Omental fat pad (tissue), 3 donors: ENCODE measurements at regions not wholly inside any gene's neighbourhood (a gene's known extent, or its start where the extent isn't known, plus 50 kb on each side); places are given as distances from the start of the nearest gene placed in this dataset.

Source experiments
- ATAC-seq: fragments of 150-250 bp; one replicate; pipeline ENCODE4 v1.9.1; 2016; ENCODE audit warnings: mild to moderate bottlenecking, moderate library complexity; ENCODE audit not compliant: low FRiP score
- DNase-seq: peaks from one replicate; pipeline ENCODE4 v3.0.0-alpha.2; 2019; ENCODE audit warnings: low spot score
- CTCF ChIP-seq, 3 donors: fragments of 450-650 bp; IDR thresholded peaks; one replicate each; pipeline ENCODE4 v1.5.1; 2016 to 2017; ENCODE audit warnings: antibody characterized with exemption in 3 of 3, mild to moderate bottlenecking in 3 of 3, moderate library complexity in 2 of 3

GRCh38 chr1:38303843-38304242 lies 257.2 kb upstream of the POU3F1 start:
- TF ChIP-seq CTCF (IDR thresholded peaks at IDR 0.05) = no peak
- ATAC-seq (no peak), DNase-seq (no peak)

- no peak for TF ChIP-seq CTCF (IDR thresholded peaks at IDR 0.05)
- DNase-seq (no peak), ATAC-seq (no peak)
Observed at GRCh38 chr1:38301040-38301439, 254.4 kb upstream of the POU3F1 start.

GRCh38 chr1:38300616-38301015 lies 254.0 kb upstream of the POU3F1 start:
- DNase-seq (no peak), ATAC-seq (no peak)
- TF ChIP-seq CTCF (IDR thresholded peaks at IDR 0.05) = no peak

- ATAC-seq (no peak), DNase-seq (no peak)
- TF ChIP-seq CTCF (IDR thresholded peaks at IDR 0.05) = no peak
Observed at GRCh38 chr1:38297842-38298241, 251.2 kb upstream of the POU3F1 start.

- TF ChIP-seq CTCF (IDR thresholded peaks at IDR 0.05) = no peak
- ATAC-seq (no peak), DNase-seq (no peak)
Observed at GRCh38 chr1:38297246-38297645, 250.7 kb upstream of the POU3F1 start.

GRCh38 chr1:38296047-38296446 lies 249.5 kb upstream of the POU3F1 start:
- DNase-seq (no peak), ATAC-seq (no peak)
- TF ChIP-seq CTCF (IDR thresholded peaks at IDR 0.05) = no peak

- DNase-seq (no peak), ATAC-seq (no peak)
- TF ChIP-seq CTCF (IDR thresholded peaks at IDR 0.05) = no peak
Observed at GRCh38 chr1:38293567-38293966, 247.0 kb upstream of the POU3F1 start.
